ENCODE measurements at regions not wholly inside any gene's neighbourhood (a gene's known extent, or its start where the extent isn't known, plus 50 kb on each side); places are given as distances from the start of the nearest gene placed in this dataset.

DNA sequence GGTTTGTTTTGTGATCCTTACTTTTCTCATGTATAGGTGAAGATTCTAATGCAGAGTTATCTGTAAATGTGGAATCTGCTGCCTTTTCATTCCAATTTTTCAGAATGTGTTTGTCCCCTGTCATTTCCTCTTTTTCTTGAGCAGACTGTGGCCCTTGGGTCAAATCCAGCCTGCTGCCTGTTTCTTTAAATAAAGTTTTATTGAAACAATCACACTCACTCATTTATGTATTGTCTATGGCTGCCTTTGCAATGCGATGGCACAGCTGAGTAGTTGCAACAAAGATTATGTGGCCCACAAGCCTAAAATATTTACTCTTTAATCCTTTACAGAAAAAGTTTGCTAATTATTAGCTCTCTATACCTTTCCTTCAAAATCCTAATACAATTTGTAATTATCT, 116.3 kb upstream of the NPHP3 start:
- TF ChIP-seq, protein P1, sequence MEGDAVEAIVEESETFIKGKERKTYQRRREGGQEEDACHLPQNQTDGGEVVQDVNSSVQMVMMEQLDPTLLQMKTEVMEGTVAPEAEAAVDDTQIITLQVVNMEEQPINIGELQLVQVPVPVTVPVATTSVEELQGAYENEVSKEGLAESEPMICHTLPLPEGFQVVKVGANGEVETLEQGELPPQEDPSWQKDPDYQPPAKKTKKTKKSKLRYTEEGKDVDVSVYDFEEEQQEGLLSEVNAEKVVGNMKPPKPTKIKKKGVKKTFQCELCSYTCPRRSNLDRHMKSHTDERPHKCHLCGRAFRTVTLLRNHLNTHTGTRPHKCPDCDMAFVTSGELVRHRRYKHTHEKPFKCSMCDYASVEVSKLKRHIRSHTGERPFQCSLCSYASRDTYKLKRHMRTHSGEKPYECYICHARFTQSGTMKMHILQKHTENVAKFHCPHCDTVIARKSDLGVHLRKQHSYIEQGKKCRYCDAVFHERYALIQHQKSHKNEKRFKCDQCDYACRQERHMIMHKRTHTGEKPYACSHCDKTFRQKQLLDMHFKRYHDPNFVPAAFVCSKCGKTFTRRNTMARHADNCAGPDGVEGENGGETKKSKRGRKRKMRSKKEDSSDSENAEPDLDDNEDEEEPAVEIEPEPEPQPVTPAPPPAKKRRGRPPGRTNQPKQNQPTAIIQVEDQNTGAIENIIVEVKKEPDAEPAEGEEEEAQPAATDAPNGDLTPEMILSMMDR (IDR thresholded peaks at IDR 0.05): no peak
- no peak for TF ChIP-seq POLR2A (IDR thresholded peaks at IDR 0.05)

All from testis (tissue), 2 donors.